OCI-LY3 (cell line): ENCODE measurements at regions not wholly inside any gene's neighbourhood (a gene's known extent, or its start where the extent isn't known, plus 50 kb on each side); places are given as distances from the start of the nearest gene placed in this dataset.

Experiments
- H2AFZ ChIP-seq: fragments of 200-600, 300-600 bp; shearing (Covaris generic); 2 replicates; pipeline ENCODE4 v1.6.0; 2014; ENCODE audit warnings: antibody characterized with exemption, low read depth, low read length
- H3K27ac ChIP-seq: fragments of 200-600, 300-600 bp; sonication (generic); 2 replicates; pipeline ENCODE4 v1.5.1; 2014; ENCODE audit warnings: mild to moderate bottlenecking, low read length, moderate library complexity, mixed read lengths
- H3K27me3 ChIP-seq: fragments of 200-600, 300-600 bp; sonication (generic); 2 replicates; pipeline ENCODE4 v1.6.1; 2014; ENCODE audit warnings: low read depth, low read length, mixed read lengths
- H3K36me3 ChIP-seq: fragments of 200-600, 300-600 bp; sonication (generic); replicated peaks from 2 replicates; pipeline ENCODE3; 2014; ENCODE audit warnings: low read depth, low read length, mixed read lengths
- H3K4me1 ChIP-seq: fragments of 300-600, 200-600 bp; sonication (generic); 2 replicates; pipeline ENCODE4 v1.6.1; 2014; ENCODE audit warnings: low read length, mixed read lengths
- H3K4me2 ChIP-seq: fragments of 200-600, 300-600 bp; sonication (generic); 2 replicates; pipeline ENCODE4 v1.6.1; 2014; ENCODE audit warnings: low read length, mixed read lengths
- H3K4me3 ChIP-seq: fragments of 300-600, 200-600 bp; sonication (generic); 2 replicates; pipeline ENCODE4 v1.5.1; 2014; ENCODE audit warnings: antibody characterized with exemption, mild to moderate bottlenecking, low read length, moderate library complexity
- H3K79me2 ChIP-seq: fragments of 300-600, 200-600 bp; shearing (Covaris generic); 2 replicates; pipeline ENCODE4 v1.6.1; 2014; ENCODE audit warnings: mild to moderate bottlenecking, low read length, mixed read lengths
- H3K9ac ChIP-seq: fragments of 300-600, 200-600 bp; shearing (Covaris generic); 2 replicates; pipeline ENCODE4 v1.6.0; 2014; ENCODE audit warnings: mild to moderate bottlenecking, low read length, moderate library complexity
- H3K9me3 ChIP-seq: fragments of 200-600, 300-600 bp; shearing (Covaris generic); 2 replicates; pipeline ENCODE4 v1.6.1; 2014; ENCODE audit warnings: low read length, mixed read lengths; ENCODE audit not compliant: insufficient read depth
- H4K20me1 ChIP-seq: fragments of 200-600, 300-600 bp; sonication (generic); 2 replicates; pipeline ENCODE4 v1.6.1; 2016; ENCODE audit warnings: low read length, mixed read lengths; ENCODE audit not compliant: insufficient read depth
- EZH2phosphoT487 ChIP-seq: fragments of 200-600 bp; shearing (Covaris generic); IDR thresholded peaks from 2 replicates; pipeline ENCODE4 v1.6.1; 2018; ENCODE audit warnings: antibody characterized with exemption, mixed run types, low read depth
- TF ChIP-seq, protein P1 (sequence below): fragments of 200-600, 300-600 bp; sonication (generic); IDR thresholded peaks from 2 replicates; pipeline ENCODE4 v1.5.1; 2014; ENCODE audit warnings: antibody characterized with exemption, low read length, low read depth

DNA sequence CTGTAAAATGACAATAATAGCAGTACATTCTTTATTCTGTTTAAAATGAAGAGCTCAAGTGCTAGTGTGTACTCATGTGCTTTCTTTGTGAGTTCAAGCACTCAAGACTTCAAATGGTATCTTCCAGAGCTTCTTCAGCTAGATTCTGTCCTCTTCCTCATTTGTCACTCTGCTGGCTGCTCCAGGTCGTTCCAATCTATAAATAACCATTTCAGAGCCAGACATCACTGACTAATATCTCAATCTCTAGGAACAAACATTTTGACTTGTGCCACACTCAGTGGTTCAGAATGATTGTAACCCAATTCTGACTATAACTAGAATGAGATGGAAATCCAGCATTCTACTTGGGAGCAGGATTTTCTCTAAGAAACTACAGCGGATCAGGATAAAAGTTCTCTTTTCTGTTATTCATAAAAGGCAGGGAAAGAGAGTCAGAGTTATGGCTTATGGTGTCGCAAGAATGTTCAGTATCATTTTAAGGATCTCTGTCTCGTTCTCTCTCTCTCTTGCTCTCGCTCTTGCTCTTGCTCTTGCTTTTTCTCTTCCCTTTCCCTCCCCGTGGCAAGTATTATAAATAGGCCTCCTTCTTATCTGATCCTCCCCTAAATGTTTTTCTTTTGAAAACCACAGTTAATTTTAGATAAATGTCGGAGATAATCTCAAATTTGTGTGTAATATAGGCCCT lies 116.3 kb upstream of the MAF start:
- TF ChIP-seq, protein P1, sequence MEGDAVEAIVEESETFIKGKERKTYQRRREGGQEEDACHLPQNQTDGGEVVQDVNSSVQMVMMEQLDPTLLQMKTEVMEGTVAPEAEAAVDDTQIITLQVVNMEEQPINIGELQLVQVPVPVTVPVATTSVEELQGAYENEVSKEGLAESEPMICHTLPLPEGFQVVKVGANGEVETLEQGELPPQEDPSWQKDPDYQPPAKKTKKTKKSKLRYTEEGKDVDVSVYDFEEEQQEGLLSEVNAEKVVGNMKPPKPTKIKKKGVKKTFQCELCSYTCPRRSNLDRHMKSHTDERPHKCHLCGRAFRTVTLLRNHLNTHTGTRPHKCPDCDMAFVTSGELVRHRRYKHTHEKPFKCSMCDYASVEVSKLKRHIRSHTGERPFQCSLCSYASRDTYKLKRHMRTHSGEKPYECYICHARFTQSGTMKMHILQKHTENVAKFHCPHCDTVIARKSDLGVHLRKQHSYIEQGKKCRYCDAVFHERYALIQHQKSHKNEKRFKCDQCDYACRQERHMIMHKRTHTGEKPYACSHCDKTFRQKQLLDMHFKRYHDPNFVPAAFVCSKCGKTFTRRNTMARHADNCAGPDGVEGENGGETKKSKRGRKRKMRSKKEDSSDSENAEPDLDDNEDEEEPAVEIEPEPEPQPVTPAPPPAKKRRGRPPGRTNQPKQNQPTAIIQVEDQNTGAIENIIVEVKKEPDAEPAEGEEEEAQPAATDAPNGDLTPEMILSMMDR: no peak
- no peak for TF ChIP-seq EZH2phosphoT487
- peaks cover 3% of the 10 kb centered on the region; the same call in 1 of the 2 replicates for H3K27me3 ChIP-seq
- no peak overlapping the region for H3K27ac ChIP-seq
- H3K4me2 ChIP-seq: no peak overlapping the region
- H3K9me3 ChIP-seq: no peaks in the 10 kb centered on the region
- H3K4me1 ChIP-seq: no peaks in the 10 kb centered on the region
- H3K9ac ChIP-seq: no peak overlapping the region
- H3K4me3 ChIP-seq: no peak overlapping the region
- H3K79me2 ChIP-seq: no peaks in the 10 kb centered on the region
- no peaks in the 10 kb centered on the region for H4K20me1 ChIP-seq
- H2AFZ ChIP-seq: no peak overlapping the region
- no peaks in the 10 kb centered on the region for H3K36me3 ChIP-seq

DNA sequence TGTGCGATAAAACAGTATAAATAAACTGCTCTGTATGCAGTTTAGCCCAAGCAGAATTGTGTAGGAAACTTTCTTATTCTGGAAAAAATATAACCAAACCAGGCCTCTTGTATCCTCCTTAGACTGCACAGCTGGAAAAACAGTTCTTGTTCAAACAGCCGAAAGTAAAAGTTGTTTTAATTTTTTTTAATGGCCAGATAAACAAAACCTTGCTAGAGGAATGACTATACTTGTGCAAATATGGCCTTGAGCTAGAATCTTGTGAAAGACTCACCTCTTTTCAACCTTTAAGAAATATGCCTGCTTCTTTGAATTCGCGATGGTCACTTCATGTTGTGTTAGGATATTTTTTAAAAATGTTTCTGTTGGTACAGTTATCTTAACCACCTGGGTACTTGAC lies 114.5 kb upstream of the MAF start:
- TF ChIP-seq, protein P1: no peak
- no peak for TF ChIP-seq EZH2phosphoT487
- no peaks in the 10 kb centered on the region for H3K79me2 ChIP-seq
- no peaks in the 10 kb centered on the region for H4K20me1 ChIP-seq
- no peaks in the 10 kb centered on the region for H3K4me1 ChIP-seq
- no peaks in the 10 kb centered on the region for H3K9me3 ChIP-seq
- H3K4me3 ChIP-seq: no peak overlapping the region
- H3K27ac ChIP-seq: no peak overlapping the region
- H3K9ac ChIP-seq: no peak overlapping the region
- peaks cover 3% of the 10 kb centered on the region; the same call in 1 of the 2 replicates for H3K27me3 ChIP-seq
- no peak overlapping the region for H3K4me2 ChIP-seq
- no peaks in the 10 kb centered on the region for H3K36me3 ChIP-seq
- H2AFZ ChIP-seq: no peak overlapping the region

DNA sequence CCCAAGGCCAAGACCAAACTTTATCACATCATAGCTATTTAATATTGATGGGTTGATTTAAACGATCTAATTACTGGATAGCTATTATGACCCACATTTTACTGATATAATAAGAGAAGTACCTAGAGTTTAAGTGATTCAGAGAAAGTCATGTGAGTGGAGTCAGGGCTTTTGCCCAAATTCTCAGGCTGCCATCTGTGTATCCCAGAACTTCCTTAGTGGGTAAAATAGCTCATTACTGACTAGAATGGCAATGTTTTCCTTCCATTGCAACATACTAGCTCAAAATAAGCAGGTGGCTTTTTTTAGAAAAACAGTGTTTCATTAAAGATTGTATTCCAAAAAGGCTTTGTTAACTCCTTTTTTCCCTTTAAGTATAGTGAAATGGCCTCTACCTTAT lies 113.9 kb upstream of the MAF start:
- H2AFZ ChIP-seq: no peak overlapping the region
- no peaks in the 10 kb centered on the region for H4K20me1 ChIP-seq
- TF ChIP-seq, protein P1: no peak
- no peak for TF ChIP-seq EZH2phosphoT487
- H3K9me3 ChIP-seq: no peaks in the 10 kb centered on the region
- H3K27ac ChIP-seq: no peak overlapping the region
- H3K79me2 ChIP-seq: no peaks in the 10 kb centered on the region
- H3K4me3 ChIP-seq: no peak overlapping the region
- peaks cover 3% of the 10 kb centered on the region; the same call in 1 of the 2 replicates for H3K27me3 ChIP-seq
- H3K4me1 ChIP-seq: no peaks in the 10 kb centered on the region
- no peak overlapping the region for H3K9ac ChIP-seq
- no peak overlapping the region for H3K4me2 ChIP-seq
- H3K36me3 ChIP-seq: no peaks in the 10 kb centered on the region

DNA sequence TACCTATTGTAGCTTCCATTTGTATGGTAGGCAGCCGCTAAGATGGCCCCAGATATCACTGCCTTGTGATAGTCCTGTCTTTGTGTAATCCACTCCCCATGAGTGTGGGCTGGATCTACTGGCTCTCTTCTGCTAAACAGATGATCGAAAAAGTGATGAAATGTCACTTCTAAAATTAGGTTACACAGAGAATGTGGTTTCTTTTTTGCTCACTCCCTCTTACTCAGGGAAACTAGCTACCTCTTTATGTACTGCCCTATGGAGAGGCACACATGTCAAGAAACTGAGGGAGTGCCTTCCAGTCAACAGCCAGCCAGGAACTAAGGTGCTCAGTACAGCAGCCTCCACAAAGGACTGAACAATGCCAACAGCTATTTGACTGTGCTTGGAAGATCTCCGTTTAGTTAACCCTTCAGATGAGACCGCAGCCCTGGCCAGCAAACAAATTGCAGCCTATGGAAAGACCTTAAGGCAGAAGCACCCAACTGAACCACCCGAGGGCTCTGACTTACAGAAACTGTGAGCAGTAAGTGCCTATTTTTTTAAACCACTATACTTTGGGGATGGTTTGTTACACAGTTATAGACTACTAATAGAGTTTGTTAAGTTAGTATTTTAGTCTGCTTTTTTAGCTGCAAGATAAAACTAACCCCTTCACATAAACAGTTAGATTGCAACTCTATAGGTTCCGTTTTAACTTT lies 113.2 kb upstream of the MAF start:
- Histone ChIP-seq H3K4me2 (no peak overlapping the region), H3K4me3 (no peak overlapping the region), H3K9ac (no peak overlapping the region), H3K4me1 (no peaks in the 10 kb centered on the region), H3K9me3 (no peaks in the 10 kb centered on the region), H3K79me2 (no peaks in the 10 kb centered on the region), H4K20me1 (no peaks in the 10 kb centered on the region), H3K27ac (no peak overlapping the region), H3K36me3 (no peaks in the 10 kb centered on the region), H2AFZ (no peak overlapping the region), H3K27me3 (peaks cover 3% of the 10 kb centered on the region; the same call in 1 of the 2 replicates)
- TF ChIP-seq EZH2phosphoT487: no peak
- TF ChIP-seq, protein P1: no peak
